ENCODE measurements at regions not wholly inside any gene's neighbourhood (a gene's known extent, or its start where the extent isn't known, plus 50 kb on each side); places are given as distances from the start of the nearest gene placed in this dataset.

- DNase-seq, result no peak
- H3K4me1 ChIP-seq, result no peaks in the 10 kb centered on the region
- H3K9me3 ChIP-seq (replicated peaks), result peaks cover 8% of the 10 kb centered on the region
- no peak overlapping the region for H3K4me3 ChIP-seq
- TF ChIP-seq, protein P1, sequence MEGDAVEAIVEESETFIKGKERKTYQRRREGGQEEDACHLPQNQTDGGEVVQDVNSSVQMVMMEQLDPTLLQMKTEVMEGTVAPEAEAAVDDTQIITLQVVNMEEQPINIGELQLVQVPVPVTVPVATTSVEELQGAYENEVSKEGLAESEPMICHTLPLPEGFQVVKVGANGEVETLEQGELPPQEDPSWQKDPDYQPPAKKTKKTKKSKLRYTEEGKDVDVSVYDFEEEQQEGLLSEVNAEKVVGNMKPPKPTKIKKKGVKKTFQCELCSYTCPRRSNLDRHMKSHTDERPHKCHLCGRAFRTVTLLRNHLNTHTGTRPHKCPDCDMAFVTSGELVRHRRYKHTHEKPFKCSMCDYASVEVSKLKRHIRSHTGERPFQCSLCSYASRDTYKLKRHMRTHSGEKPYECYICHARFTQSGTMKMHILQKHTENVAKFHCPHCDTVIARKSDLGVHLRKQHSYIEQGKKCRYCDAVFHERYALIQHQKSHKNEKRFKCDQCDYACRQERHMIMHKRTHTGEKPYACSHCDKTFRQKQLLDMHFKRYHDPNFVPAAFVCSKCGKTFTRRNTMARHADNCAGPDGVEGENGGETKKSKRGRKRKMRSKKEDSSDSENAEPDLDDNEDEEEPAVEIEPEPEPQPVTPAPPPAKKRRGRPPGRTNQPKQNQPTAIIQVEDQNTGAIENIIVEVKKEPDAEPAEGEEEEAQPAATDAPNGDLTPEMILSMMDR (IDR thresholded peaks at IDR 0.05; ENCODE audit: borderline replicate concordance), result no peak
- H3K27me3 ChIP-seq (ENCODE audit: low read depth), result no peaks in the 10 kb centered on the region
- H3K27ac ChIP-seq (replicated peaks), result no peak overlapping the region
- no peaks in the 10 kb centered on the region for H3K36me3 ChIP-seq
- intact Hi-C loops (cut with micrococcal nuclease), result no loop called here
Measured at GRCh38 chr10:4337563-4337962, 488.4 kb upstream of the AKR1E2 start.

- peaks cover 10% of the 10 kb centered on the region for H3K9me3 ChIP-seq (replicated peaks)
- no peaks in the 10 kb centered on the region for H3K36me3 ChIP-seq
- no peak overlapping the region for H3K4me3 ChIP-seq
- DNase-seq, result no peak
- H3K27ac ChIP-seq (replicated peaks), result no peak overlapping the region
- intact Hi-C loops (cut with micrococcal nuclease), result no loop called here
- peaks cover 5% of the 10 kb centered on the region for H3K4me1 ChIP-seq
- no peaks in the 10 kb centered on the region for H3K27me3 ChIP-seq (ENCODE audit: low read depth)
- TF ChIP-seq, protein P1 (IDR thresholded peaks at IDR 0.05; ENCODE audit: borderline replicate concordance), result no peak
Measured at GRCh38 chr10:4334871-4335270, 491.1 kb upstream of the AKR1E2 start.

DNA sequence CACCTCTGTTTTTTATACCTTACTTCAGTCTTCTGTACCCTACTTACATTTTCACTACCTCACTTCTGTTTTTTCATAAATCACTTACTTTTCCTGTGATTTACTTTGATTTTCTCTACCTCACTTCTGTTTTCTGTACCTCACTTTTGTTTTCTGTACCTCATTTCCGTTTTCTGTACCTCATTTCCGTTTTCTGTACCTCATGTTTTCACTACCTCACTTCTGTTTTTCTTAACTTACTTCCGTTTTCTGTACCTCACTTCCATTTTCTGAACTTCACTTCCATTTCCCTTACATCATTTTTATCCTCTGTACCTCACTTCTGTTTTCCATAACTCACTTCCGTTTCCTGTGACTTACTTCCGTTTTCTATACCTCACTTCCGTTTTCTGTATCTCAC, 492.0 kb upstream of the AKR1E2 start:
- peaks cover 5% of the 10 kb centered on the region for H3K4me1 ChIP-seq
- peaks cover 10% of the 10 kb centered on the region for H3K9me3 ChIP-seq (replicated peaks)
- TF ChIP-seq, protein P1 (IDR thresholded peaks at IDR 0.05; ENCODE audit: borderline replicate concordance), result no peak
- no peaks in the 10 kb centered on the region for H3K27me3 ChIP-seq (ENCODE audit: low read depth)
- intact Hi-C loops (cut with micrococcal nuclease), result no loop called here
- no peaks in the 10 kb centered on the region for H3K36me3 ChIP-seq
- H3K4me3 ChIP-seq, result no peak overlapping the region
- no peak overlapping the region for H3K27ac ChIP-seq (replicated peaks)
- no peak for DNase-seq

DNA sequence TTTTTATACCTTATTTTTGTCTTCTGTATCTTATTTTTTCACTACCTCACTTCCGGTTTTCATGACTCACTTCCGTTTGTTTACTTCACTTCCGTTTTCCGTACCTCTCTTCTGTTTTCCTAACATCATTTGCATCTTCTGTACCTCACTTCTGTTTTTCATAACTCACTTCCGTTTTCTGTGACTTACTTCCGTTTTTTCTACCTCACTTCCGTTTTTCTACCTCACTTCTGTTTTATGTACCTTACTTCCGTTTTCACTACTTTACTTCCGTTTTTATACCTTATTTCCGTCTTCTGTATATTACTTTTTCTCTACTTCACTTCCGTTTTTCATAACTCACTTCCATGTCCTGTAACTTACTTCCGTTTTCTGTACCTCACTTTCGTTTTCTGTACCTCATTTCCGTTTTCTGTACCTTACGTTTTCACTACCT, 492.5 kb upstream of the AKR1E2 start:
- no peak overlapping the region for H3K27ac ChIP-seq (replicated peaks)
- no peaks in the 10 kb centered on the region for H3K27me3 ChIP-seq (ENCODE audit: low read depth)
- peaks cover 5% of the 10 kb centered on the region for H3K4me1 ChIP-seq
- intact Hi-C loops (cut with micrococcal nuclease), result no loop called here
- TF ChIP-seq, protein P1 (IDR thresholded peaks at IDR 0.05; ENCODE audit: borderline replicate concordance), result no peak
- H3K36me3 ChIP-seq, result no peaks in the 10 kb centered on the region
- DNase-seq, result no peak
- H3K9me3 ChIP-seq (replicated peaks), result peaks cover 10% of the 10 kb centered on the region
- no peak overlapping the region for H3K4me3 ChIP-seq

DNA sequence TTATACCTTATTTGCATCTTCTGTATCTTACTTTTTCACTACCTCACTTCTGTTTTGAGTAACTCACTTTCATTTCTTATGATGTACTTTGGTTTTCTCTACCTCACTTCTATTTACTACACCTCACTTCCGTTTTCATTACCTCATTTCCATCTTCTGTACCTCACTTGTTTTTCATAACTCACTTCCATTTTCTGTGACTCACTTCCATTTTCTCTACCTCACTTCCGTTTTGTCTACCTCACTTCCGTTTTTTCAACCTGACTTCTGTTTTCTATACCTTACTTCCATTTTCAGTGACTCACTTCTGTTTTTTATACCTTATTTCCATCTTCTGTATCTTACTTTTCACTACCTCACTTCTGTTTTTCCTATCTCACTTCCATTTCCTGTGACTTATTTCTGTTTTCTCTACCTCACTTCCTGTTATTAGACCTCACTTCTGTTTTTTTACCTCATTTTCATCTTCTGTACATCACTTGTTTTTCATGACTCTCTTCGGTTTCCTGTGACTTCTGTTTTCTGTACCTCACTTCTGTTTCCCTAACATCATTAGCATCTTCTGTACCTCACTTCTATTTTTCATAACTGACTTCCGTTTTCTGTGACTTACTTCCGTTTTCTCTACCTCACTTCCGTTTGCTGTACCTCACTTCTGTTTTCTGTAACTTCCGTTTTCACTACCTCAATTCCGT, 493.1 kb upstream of the AKR1E2 start:
- DNase-seq, result no peak
- H3K27me3 ChIP-seq (ENCODE audit: low read depth), result no peaks in the 10 kb centered on the region
- TF ChIP-seq, protein P1 (IDR thresholded peaks at IDR 0.05; ENCODE audit: borderline replicate concordance), result no peak
- H3K27ac ChIP-seq (replicated peaks), result no peak overlapping the region
- no peaks in the 10 kb centered on the region for H3K36me3 ChIP-seq
- peaks cover 10% of the 10 kb centered on the region for H3K9me3 ChIP-seq (replicated peaks)
- H3K4me1 ChIP-seq, result peaks cover 5% of the 10 kb centered on the region
- intact Hi-C loops (cut with micrococcal nuclease), result no loop called here
- H3K4me3 ChIP-seq, result no peak overlapping the region

All from left ventricle myocardium inferior (tissue), 1 donor.